ENCODE measurements at regions not wholly inside any gene's neighbourhood (a gene's known extent, or its start where the extent isn't known, plus 50 kb on each side); places are given as distances from the start of the nearest gene placed in this dataset.

DNA sequence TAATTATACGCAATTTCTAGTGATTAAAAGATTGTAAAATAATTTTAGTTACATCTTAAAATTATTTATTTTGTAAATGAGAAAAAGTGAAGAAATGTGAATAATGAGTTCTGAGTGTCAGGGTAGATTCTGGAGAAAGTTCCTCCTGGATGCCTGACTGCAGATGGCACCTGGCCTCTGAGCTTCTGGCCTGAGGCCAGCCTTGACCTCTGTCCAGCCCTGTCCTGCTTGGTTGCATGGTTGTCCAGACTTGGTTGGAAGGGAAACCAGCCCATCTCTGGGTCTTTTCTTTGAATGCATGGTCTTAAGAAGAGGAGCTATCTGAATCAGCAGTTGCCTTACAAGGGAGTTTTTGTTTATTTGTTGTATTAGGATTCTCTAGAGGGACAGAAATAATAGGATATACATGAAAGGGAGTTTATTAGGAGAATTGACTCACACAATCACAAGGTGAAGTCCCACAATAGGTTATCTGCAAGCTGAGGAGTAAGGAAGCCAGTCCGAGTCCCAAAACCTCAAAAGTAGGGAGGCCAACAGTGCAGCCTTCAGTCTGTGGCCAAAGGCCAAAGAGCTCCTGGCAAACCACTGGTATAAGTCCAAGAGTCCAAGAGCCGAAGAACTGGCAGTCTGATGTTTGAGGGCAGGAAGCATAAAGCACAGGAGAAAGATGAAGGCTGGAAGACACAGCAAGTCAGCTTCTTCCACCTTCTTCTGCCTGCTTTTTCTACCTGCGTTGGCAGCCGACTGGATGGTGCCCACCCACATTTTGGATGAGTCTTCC is 385.8 kb downstream of the ZNF536 start:
- Histone ChIP-seq H3K4me3 (no peak overlapping the region), H3K27ac (no peak overlapping the region), H3K9me3 (no peaks in the 10 kb centered on the region), H3K27me3 (no peaks in the 10 kb centered on the region), H3K36me3 (no peaks in the 10 kb centered on the region), H3K4me1 (no peaks in the 10 kb centered on the region)
- TF ChIP-seq, protein P1, sequence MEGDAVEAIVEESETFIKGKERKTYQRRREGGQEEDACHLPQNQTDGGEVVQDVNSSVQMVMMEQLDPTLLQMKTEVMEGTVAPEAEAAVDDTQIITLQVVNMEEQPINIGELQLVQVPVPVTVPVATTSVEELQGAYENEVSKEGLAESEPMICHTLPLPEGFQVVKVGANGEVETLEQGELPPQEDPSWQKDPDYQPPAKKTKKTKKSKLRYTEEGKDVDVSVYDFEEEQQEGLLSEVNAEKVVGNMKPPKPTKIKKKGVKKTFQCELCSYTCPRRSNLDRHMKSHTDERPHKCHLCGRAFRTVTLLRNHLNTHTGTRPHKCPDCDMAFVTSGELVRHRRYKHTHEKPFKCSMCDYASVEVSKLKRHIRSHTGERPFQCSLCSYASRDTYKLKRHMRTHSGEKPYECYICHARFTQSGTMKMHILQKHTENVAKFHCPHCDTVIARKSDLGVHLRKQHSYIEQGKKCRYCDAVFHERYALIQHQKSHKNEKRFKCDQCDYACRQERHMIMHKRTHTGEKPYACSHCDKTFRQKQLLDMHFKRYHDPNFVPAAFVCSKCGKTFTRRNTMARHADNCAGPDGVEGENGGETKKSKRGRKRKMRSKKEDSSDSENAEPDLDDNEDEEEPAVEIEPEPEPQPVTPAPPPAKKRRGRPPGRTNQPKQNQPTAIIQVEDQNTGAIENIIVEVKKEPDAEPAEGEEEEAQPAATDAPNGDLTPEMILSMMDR (IDR thresholded peaks at IDR 0.05), result no peak
- no peak for DNase-seq (ENCODE audit: low spot score)

- H3K9me3 ChIP-seq, result no peaks in the 10 kb centered on the region
- TF ChIP-seq, protein P1 (IDR thresholded peaks at IDR 0.05), result no peak
- DNase-seq (ENCODE audit: low spot score), result no peak
Observed at GRCh38 chr19:30757104-30757836, 385.1 kb downstream of the ZNF536 start.

GRCh38 chr19:30755581-30755980 is 383.4 kb downstream of the ZNF536 start:
- no peak for DNase-seq (ENCODE audit: low spot score)
- H3K4me3 ChIP-seq, result no peak overlapping the region
- no peaks in the 10 kb centered on the region for H3K36me3 ChIP-seq
- TF ChIP-seq, protein P1 (IDR thresholded peaks at IDR 0.05), result no peak
- no peaks in the 10 kb centered on the region for H3K27me3 ChIP-seq
- H3K27ac ChIP-seq, result no peak overlapping the region
- peaks cover 0 to 6% of the 10 kb centered on the region in 2 donors for H3K9me3 ChIP-seq
- no peaks in the 10 kb centered on the region for H3K4me1 ChIP-seq

More at GRCh38 chr19:30757104-30757836, 385.1 kb downstream of the ZNF536 start:
- Histone ChIP-seq H3K36me3 (no peaks in the 10 kb centered on the region), H3K4me1 (no peaks in the 10 kb centered on the region), H3K4me3 (no peak overlapping the region), H3K27me3 (no peaks in the 10 kb centered on the region), H3K27ac (no peak overlapping the region)

- Histone ChIP-seq H3K27ac (no peak overlapping the region), H3K27me3 (no peaks in the 10 kb centered on the region)
Observed at GRCh38 chr19:30754162-30754561, 382.0 kb downstream of the ZNF536 start.

GRCh38 chr19:30752876-30753275 is 380.7 kb downstream of the ZNF536 start:
- H3K4me3 ChIP-seq, result no peak overlapping the region
- H3K4me1 ChIP-seq, result no peaks in the 10 kb centered on the region
- H3K36me3 ChIP-seq, result no peaks in the 10 kb centered on the region
- DNase-seq (ENCODE audit: low spot score), result no peak
- H3K9me3 ChIP-seq, result peaks cover 0 to 20% of the 10 kb centered on the region in 2 donors
- TF ChIP-seq, protein P1 (IDR thresholded peaks at IDR 0.05), result no peak
- H3K27ac ChIP-seq, result no peak overlapping the region
- no peaks in the 10 kb centered on the region for H3K27me3 ChIP-seq

More at GRCh38 chr19:30754162-30754561, 382.0 kb downstream of the ZNF536 start:
- H3K36me3 ChIP-seq, result no peaks in the 10 kb centered on the region
- DNase-seq (ENCODE audit: low spot score), result no peak
- H3K9me3 ChIP-seq, result peaks cover 0 to 19% of the 10 kb centered on the region in 2 donors
- no peak overlapping the region for H3K4me3 ChIP-seq
- H3K4me1 ChIP-seq, result no peaks in the 10 kb centered on the region
- TF ChIP-seq, protein P1 (IDR thresholded peaks at IDR 0.05), result no peak

All from right atrium auricular region (tissue), 2 donors.